SK-N-SH (cell line): ENCODE measurements at regions not wholly inside any gene's neighbourhood (a gene's known extent, or its start where the extent isn't known, plus 50 kb on each side); places are given as distances from the start of the nearest gene placed in this dataset.
"Not testable (repeated sequence)": the region's sequence is repeated elsewhere in the genome, so short reads cannot be mapped to it uniquely, and the experiment has no call there.

ENCODE experiments used
- CTCF ChIP-seq: fragments of 200-600 bp; sonication (generic); IDR thresholded peaks from 2 replicates; pipeline ENCODE4 v1.6.1; 2017; ENCODE audit warnings: antibody characterized with exemption, mild to moderate bottlenecking, moderate library complexity
- NRF1 ChIP-seq: IDR thresholded peaks from 2 replicates; pipeline ENCODE4 v1.6.1; 2012; ENCODE audit warnings: low read depth, mild to moderate bottlenecking, low read length
- RAD21 ChIP-seq: IDR thresholded peaks from 2 replicates; pipeline ENCODE4 v1.6.1; 2012; ENCODE audit warnings: mild to moderate bottlenecking, low read length

- not testable (repeated sequence) for TF ChIP-seq NRF1, RAD21, CTCF
Observed at GRCh38 chr6:140704008-140704407, 1329.6 kb upstream of the CITED2 start.
